BJ (cell line): ENCODE measurements at regions not wholly inside any gene's neighbourhood (a gene's known extent, or its start where the extent isn't known, plus 50 kb on each side); places are given as distances from the start of the nearest gene placed in this dataset.

Source experiments
- CTCF ChIA-PET: fragments of 350-600 bp; formaldehyde crosslinking; extraction: SDS; loops from one replicate; lab custom pipeline; 2021; ENCODE audit warnings: antibody characterized with exemption, inconsistent platforms; lab: Yijun Ruan, JAX
- POLR2A ChIA-PET: fragments of 300-600 bp; sonication (Branson Sonifier 250); formaldehyde crosslinking; extraction: SDS; loops from one replicate; lab custom pipeline; 2021; ENCODE audit warnings: antibody characterized with exemption; lab: Charles Lee
- DNase-seq: peaks from one replicate; pipeline ENCODE4 v3.0.0-alpha.2; 2011; ENCODE audit warnings: low read depth
- H3K27me3 ChIP-seq: 2 replicates; pipeline ENCODE4 v1.6.0; 2011; ENCODE audit warnings: low read length; ENCODE audit not compliant: control insufficient read depth, insufficient read depth
- H3K36me3 ChIP-seq: 2 replicates; pipeline ENCODE4 v1.5.1; 2011; ENCODE audit warnings: low read length; ENCODE audit not compliant: control insufficient read depth, insufficient read depth
- H3K4me3 ChIP-seq: 2 replicates; pipeline ENCODE4 v1.5.1; 2011; ENCODE audit warnings: low read depth, mild to moderate bottlenecking, control low read depth, low read length
- TF ChIP-seq, protein P1 (sequence below): IDR thresholded peaks from 2 replicates; pipeline ENCODE4 v1.5.1; 2011; ENCODE audit warnings: low read depth, mild to moderate bottlenecking, control low read depth, inconsistent platforms, low read length, moderate library complexity; ENCODE audit not compliant: insufficient read depth

- DNase-seq, result no peak
- Histone ChIP-seq H3K27me3 (peaks cover 3% of the 10 kb centered on the region), H3K4me3 (no peak overlapping the region), H3K36me3 (no peaks in the 10 kb centered on the region)
- TF ChIP-seq, protein P1, sequence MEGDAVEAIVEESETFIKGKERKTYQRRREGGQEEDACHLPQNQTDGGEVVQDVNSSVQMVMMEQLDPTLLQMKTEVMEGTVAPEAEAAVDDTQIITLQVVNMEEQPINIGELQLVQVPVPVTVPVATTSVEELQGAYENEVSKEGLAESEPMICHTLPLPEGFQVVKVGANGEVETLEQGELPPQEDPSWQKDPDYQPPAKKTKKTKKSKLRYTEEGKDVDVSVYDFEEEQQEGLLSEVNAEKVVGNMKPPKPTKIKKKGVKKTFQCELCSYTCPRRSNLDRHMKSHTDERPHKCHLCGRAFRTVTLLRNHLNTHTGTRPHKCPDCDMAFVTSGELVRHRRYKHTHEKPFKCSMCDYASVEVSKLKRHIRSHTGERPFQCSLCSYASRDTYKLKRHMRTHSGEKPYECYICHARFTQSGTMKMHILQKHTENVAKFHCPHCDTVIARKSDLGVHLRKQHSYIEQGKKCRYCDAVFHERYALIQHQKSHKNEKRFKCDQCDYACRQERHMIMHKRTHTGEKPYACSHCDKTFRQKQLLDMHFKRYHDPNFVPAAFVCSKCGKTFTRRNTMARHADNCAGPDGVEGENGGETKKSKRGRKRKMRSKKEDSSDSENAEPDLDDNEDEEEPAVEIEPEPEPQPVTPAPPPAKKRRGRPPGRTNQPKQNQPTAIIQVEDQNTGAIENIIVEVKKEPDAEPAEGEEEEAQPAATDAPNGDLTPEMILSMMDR, result no peak
- CTCF ChIA-PET, result no interaction called here
- POLR2A ChIA-PET, result no interaction called here
Measured at GRCh38 chr2:11989354-11989703, 242.9 kb downstream of the LPIN1 start.

DNA sequence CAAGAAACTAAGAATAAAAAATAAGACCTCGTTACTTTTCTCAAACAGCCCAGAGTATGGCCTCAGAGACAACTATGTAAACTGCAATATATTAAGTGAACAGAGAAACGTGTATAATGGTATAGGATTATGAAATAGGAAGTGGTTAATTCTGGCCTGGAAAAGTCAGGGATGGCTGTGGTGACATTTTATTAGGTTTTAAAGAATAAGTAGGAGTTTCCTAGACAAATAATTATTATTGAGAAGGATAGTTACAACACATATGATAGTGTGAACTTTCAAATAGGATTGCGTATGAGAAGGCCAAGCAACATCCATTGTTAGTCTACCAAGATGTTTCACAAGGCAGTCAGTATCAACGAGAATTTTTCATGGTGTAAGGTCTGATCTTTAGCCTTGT, 244.1 kb downstream of the LPIN1 start:
- Histone ChIP-seq H3K27me3 (peaks cover 2% of the 10 kb centered on the region; the same call in 1 of the 2 replicates), H3K4me3 (no peak overlapping the region), H3K36me3 (no peaks in the 10 kb centered on the region)
- ChIA-PET CTCF (no interaction called here), POLR2A (no interaction called here)
- TF ChIP-seq, protein P1, result no peak
- DNase-seq, result no peak

- no peaks in the 10 kb centered on the region for H3K36me3 ChIP-seq
- no peaks in the 10 kb centered on the region for H3K27me3 ChIP-seq
- CTCF ChIA-PET, result no interaction called here
- DNase-seq, result no peak
- no peak overlapping the region for H3K4me3 ChIP-seq
- POLR2A ChIA-PET, result no interaction called here
- TF ChIP-seq, protein P1, result no peak
Measured at GRCh38 chr2:11993749-11994148, 247.3 kb downstream of the LPIN1 start.

- DNase-seq, result no peak
- TF ChIP-seq, protein P1, result no peak
- POLR2A ChIA-PET, result no interaction called here
- H3K27me3 ChIP-seq, result no peaks in the 10 kb centered on the region
- H3K36me3 ChIP-seq, result no peaks in the 10 kb centered on the region
- no peak overlapping the region for H3K4me3 ChIP-seq
- CTCF ChIA-PET, result no interaction called here
Measured at GRCh38 chr2:11995456-11995855, 249.0 kb downstream of the LPIN1 start.

GRCh38 chr2:11996618-11997017, 250.2 kb downstream of the LPIN1 start:
- Histone ChIP-seq H3K27me3 (no peaks in the 10 kb centered on the region), H3K4me3 (no peak overlapping the region), H3K36me3 (no peaks in the 10 kb centered on the region)
- TF ChIP-seq, protein P1, result no peak
- ChIA-PET CTCF (no interaction called here), POLR2A (no interaction called here)
- DNase-seq, result peak; percentile 30
